Fibroblast of lung (primary cell): ENCODE measurements at regions not wholly inside any gene's neighbourhood (a gene's known extent, or its start where the extent isn't known, plus 50 kb on each side); places are given as distances from the start of the nearest gene placed in this dataset.

ENCODE experiments used
- DNase-seq, 2 donors: peaks; one replicate each; pipeline versions ENCODE4 v3.0.0 to v3.0.0-alpha.2; 2010; ENCODE audit warnings: low read depth in 2 of 2
- H2AFZ ChIP-seq: 2 replicates; pipeline ENCODE4 v1.5.1; 2012; ENCODE audit warnings: low read length, control low read depth, inconsistent platforms
- H3K27ac ChIP-seq: 2 replicates; pipeline ENCODE4 v1.5.1; 2011; ENCODE audit warnings: low read length, control low read depth; ENCODE audit not compliant: insufficient read depth
- H3K27me3 ChIP-seq: 2 replicates; pipeline ENCODE4 v1.5.1; 2011; ENCODE audit warnings: mild to moderate bottlenecking, low read length; ENCODE audit not compliant: control insufficient read depth, insufficient read depth
- H3K36me3 ChIP-seq: 2 replicates; pipeline ENCODE4 v1.5.1; 2011; ENCODE audit warnings: low read length; ENCODE audit not compliant: control insufficient read depth, insufficient read depth
- H3K4me1 ChIP-seq: 2 replicates; pipeline ENCODE4 v1.5.1; 2011; ENCODE audit warnings: low read length; ENCODE audit not compliant: control insufficient read depth, insufficient read depth; ENCODE audit errors: extremely low read depth
- H3K4me2 ChIP-seq: 2 replicates; pipeline ENCODE4 v1.5.1; 2011; ENCODE audit warnings: low read length, control low read depth; ENCODE audit not compliant: insufficient read depth; ENCODE audit errors: extremely low read depth
- H3K4me3 ChIP-seq, 4 experiments: fragments of 200-600 bp in 1 of 4; sonication (generic) in 1 of 4; replicated peaks in 1 of 4; 2 replicates each; pipeline ENCODE4 v1.5.1; 2011 to 2016; ENCODE audit warnings: low read length in 4 of 4, low read depth in 3 of 4, mild to moderate bottlenecking in 3 of 4, control low read depth in 2 of 4, inconsistent platforms in 1 of 4, mixed read lengths in 1 of 4; ENCODE audit not compliant: insufficient read depth in 1 of 4; ENCODE audit errors: control extremely low read depth in 1 of 4
- H3K79me2 ChIP-seq: 2 replicates; pipeline ENCODE4 v1.5.1; 2012; ENCODE audit warnings: mild to moderate bottlenecking, low read length, inconsistent platforms; ENCODE audit not compliant: control insufficient read depth, insufficient read depth
- H3K9ac ChIP-seq: 2 replicates; pipeline ENCODE4 v1.5.1; 2011; ENCODE audit warnings: mild to moderate bottlenecking, low read length, control low read depth; ENCODE audit not compliant: insufficient read depth
- H3K9me3 ChIP-seq: 2 replicates; pipeline ENCODE4 v1.5.1; 2012; ENCODE audit warnings: low read depth, low read length; ENCODE audit not compliant: control insufficient read depth, insufficient read depth
- H4K20me1 ChIP-seq: 2 replicates; pipeline ENCODE4 v1.5.1; 2011; ENCODE audit warnings: low read length; ENCODE audit not compliant: control insufficient read depth, insufficient read depth; ENCODE audit errors: extremely low read depth
- CTCF ChIP-seq, 2 donors: IDR thresholded peaks in 1 of 2; conservative IDR thresholded peaks in 1 of 2; 1 replicate in 1 of 2; 2 replicates in 1 of 2; pipeline ENCODE4 v1.5.1; 2011 to 2012; ENCODE audit warnings: low read length in 2 of 2, control low read depth in 1 of 2, inconsistent platforms in 1 of 2, low read depth in 1 of 2, mild to moderate bottlenecking in 1 of 2
- EZH2 ChIP-seq: IDR thresholded peaks from 2 replicates; pipeline ENCODE4 v1.5.1; 2012; ENCODE audit warnings: low read length, control low read depth, mild to moderate bottlenecking; ENCODE audit errors: missing control alignments

GRCh38 chr17:63316100-63316499 lies 130.0 kb downstream of the CYB561 start:
- H3K9ac ChIP-seq: no peak overlapping the region
- no peak overlapping the region for H3K4me2 ChIP-seq
- TF ChIP-seq CTCF (conservative IDR thresholded peaks at IDR 0.05 in 1 of 2, IDR thresholded peaks at IDR 0.05 in 1 of 2; ENCODE audit: low read depth in 1 of 2, low read length in 2 of 2) (no peak), EZH2 (no peak)
- no peaks in the 10 kb centered on the region for H3K4me1 ChIP-seq
- no peaks in the 10 kb centered on the region for H3K27me3 ChIP-seq
- DNase-seq: no peak
- H3K36me3 ChIP-seq: no peaks in the 10 kb centered on the region
- H3K79me2 ChIP-seq: no peaks in the 10 kb centered on the region
- no peak overlapping the region for H2AFZ ChIP-seq
- H3K9me3 ChIP-seq: no peaks in the 10 kb centered on the region
- no peak overlapping the region for H3K4me3 ChIP-seq
- H4K20me1 ChIP-seq: no peaks in the 10 kb centered on the region
- no peak overlapping the region for H3K27ac ChIP-seq

GRCh38 chr17:63317166-63317840 lies 128.8 kb downstream of the CYB561 start:
- H3K4me3 ChIP-seq: no peak overlapping the region
- H3K27ac ChIP-seq: no peak overlapping the region
- no peaks in the 10 kb centered on the region for H3K36me3 ChIP-seq
- TF ChIP-seq CTCF (conservative IDR thresholded peaks at IDR 0.05 in 1 of 2, IDR thresholded peaks at IDR 0.05 in 1 of 2; ENCODE audit: low read depth in 1 of 2, low read length in 2 of 2): no peak
- TF ChIP-seq EZH2: no peak
- H3K9me3 ChIP-seq: no peaks in the 10 kb centered on the region
- no peaks in the 10 kb centered on the region for H3K27me3 ChIP-seq
- no peaks in the 10 kb centered on the region for H3K79me2 ChIP-seq
- H3K4me1 ChIP-seq: no peaks in the 10 kb centered on the region
- no peaks in the 10 kb centered on the region for H4K20me1 ChIP-seq
- no peak overlapping the region for H3K9ac ChIP-seq
- DNase-seq: no peak
- H2AFZ ChIP-seq: no peak overlapping the region
- no peak overlapping the region for H3K4me2 ChIP-seq

GRCh38 chr17:63325808-63326207 lies 120.3 kb downstream of the CYB561 start:
- no peak overlapping the region for H3K27ac ChIP-seq
- no peak for TF ChIP-seq CTCF (conservative IDR thresholded peaks at IDR 0.05 in 1 of 2, IDR thresholded peaks at IDR 0.05 in 1 of 2; ENCODE audit: low read depth in 1 of 2, low read length in 2 of 2)
- no peak for TF ChIP-seq EZH2
- H3K4me3 ChIP-seq: no peak overlapping the region
- no peaks in the 10 kb centered on the region for H3K27me3 ChIP-seq
- peak in 1 of 2 donors; percentile 44 for DNase-seq
- no peaks in the 10 kb centered on the region for H3K4me1 ChIP-seq
- no peak overlapping the region for H3K4me2 ChIP-seq
- H3K36me3 ChIP-seq: no peaks in the 10 kb centered on the region
- no peaks in the 10 kb centered on the region for H4K20me1 ChIP-seq
- H3K79me2 ChIP-seq: no peaks in the 10 kb centered on the region
- H2AFZ ChIP-seq: no peak overlapping the region
- H3K9ac ChIP-seq: no peak overlapping the region
- H3K9me3 ChIP-seq: no peaks in the 10 kb centered on the region
